Fibroblast of lung (primary cell): ENCODE measurements at regions not wholly inside any gene's neighbourhood (a gene's known extent, or its start where the extent isn't known, plus 50 kb on each side); places are given as distances from the start of the nearest gene placed in this dataset.

Experiments
- DNase-seq, 2 donors: peaks; one replicate each; pipeline versions ENCODE4 v3.0.0 to v3.0.0-alpha.2; 2010; ENCODE audit warnings: low read depth in 2 of 2
- H2AFZ ChIP-seq: 2 replicates; pipeline ENCODE4 v1.5.1; 2012; ENCODE audit warnings: low read length, control low read depth, inconsistent platforms
- H3K27ac ChIP-seq: 2 replicates; pipeline ENCODE4 v1.5.1; 2011; ENCODE audit warnings: low read length, control low read depth; ENCODE audit not compliant: insufficient read depth
- H3K27me3 ChIP-seq: 2 replicates; pipeline ENCODE4 v1.5.1; 2011; ENCODE audit warnings: mild to moderate bottlenecking, low read length; ENCODE audit not compliant: control insufficient read depth, insufficient read depth
- H3K36me3 ChIP-seq: 2 replicates; pipeline ENCODE4 v1.5.1; 2011; ENCODE audit warnings: low read length; ENCODE audit not compliant: control insufficient read depth, insufficient read depth
- H3K4me1 ChIP-seq: 2 replicates; pipeline ENCODE4 v1.5.1; 2011; ENCODE audit warnings: low read length; ENCODE audit not compliant: control insufficient read depth, insufficient read depth; ENCODE audit errors: extremely low read depth
- H3K4me2 ChIP-seq: 2 replicates; pipeline ENCODE4 v1.5.1; 2011; ENCODE audit warnings: low read length, control low read depth; ENCODE audit not compliant: insufficient read depth; ENCODE audit errors: extremely low read depth
- H3K4me3 ChIP-seq, 4 experiments: fragments of 200-600 bp in 1 of 4; sonication (generic) in 1 of 4; replicated peaks in 1 of 4; 2 replicates each; pipeline ENCODE4 v1.5.1; 2011 to 2016; ENCODE audit warnings: low read length in 4 of 4, low read depth in 3 of 4, mild to moderate bottlenecking in 3 of 4, control low read depth in 2 of 4, inconsistent platforms in 1 of 4, mixed read lengths in 1 of 4; ENCODE audit not compliant: insufficient read depth in 1 of 4; ENCODE audit errors: control extremely low read depth in 1 of 4
- H3K79me2 ChIP-seq: 2 replicates; pipeline ENCODE4 v1.5.1; 2012; ENCODE audit warnings: mild to moderate bottlenecking, low read length, inconsistent platforms; ENCODE audit not compliant: control insufficient read depth, insufficient read depth
- H3K9ac ChIP-seq: 2 replicates; pipeline ENCODE4 v1.5.1; 2011; ENCODE audit warnings: mild to moderate bottlenecking, low read length, control low read depth; ENCODE audit not compliant: insufficient read depth
- H3K9me3 ChIP-seq: 2 replicates; pipeline ENCODE4 v1.5.1; 2012; ENCODE audit warnings: low read depth, low read length; ENCODE audit not compliant: control insufficient read depth, insufficient read depth
- H4K20me1 ChIP-seq: 2 replicates; pipeline ENCODE4 v1.5.1; 2011; ENCODE audit warnings: low read length; ENCODE audit not compliant: control insufficient read depth, insufficient read depth; ENCODE audit errors: extremely low read depth
- EZH2 ChIP-seq: IDR thresholded peaks from 2 replicates; pipeline ENCODE4 v1.5.1; 2012; ENCODE audit warnings: low read length, control low read depth, mild to moderate bottlenecking; ENCODE audit errors: missing control alignments
- TF ChIP-seq, protein P1 (sequence below), 2 donors: IDR thresholded peaks in 1 of 2; conservative IDR thresholded peaks in 1 of 2; 1 replicate in 1 of 2; 2 replicates in 1 of 2; pipeline ENCODE4 v1.5.1; 2011 to 2012; ENCODE audit warnings: low read length in 2 of 2, control low read depth in 1 of 2, inconsistent platforms in 1 of 2, low read depth in 1 of 2, mild to moderate bottlenecking in 1 of 2

DNA sequence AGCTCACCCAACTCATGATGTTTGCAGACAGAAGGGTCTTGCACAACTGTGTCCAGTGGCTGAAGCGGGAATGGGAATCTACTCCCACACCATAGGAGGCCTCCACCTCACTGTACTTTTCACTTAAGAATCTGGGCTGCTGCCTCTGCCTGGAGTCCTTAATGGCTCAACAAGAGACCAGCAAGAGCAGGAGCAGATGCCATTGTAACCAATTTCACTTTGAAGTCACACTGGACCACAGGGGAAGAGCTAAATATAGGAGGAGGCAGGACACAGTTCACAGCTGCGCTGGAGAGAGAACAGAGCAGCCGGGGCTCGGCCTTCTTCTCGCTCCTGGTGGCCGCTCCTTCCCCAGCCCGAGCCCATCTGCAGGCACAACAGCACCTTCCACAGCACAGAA, 120.4 kb downstream of the SIPA1L2 start:
- H3K9ac ChIP-seq = no peak overlapping the region
- no peak overlapping the region for H3K4me2 ChIP-seq
- TF ChIP-seq, protein P1, sequence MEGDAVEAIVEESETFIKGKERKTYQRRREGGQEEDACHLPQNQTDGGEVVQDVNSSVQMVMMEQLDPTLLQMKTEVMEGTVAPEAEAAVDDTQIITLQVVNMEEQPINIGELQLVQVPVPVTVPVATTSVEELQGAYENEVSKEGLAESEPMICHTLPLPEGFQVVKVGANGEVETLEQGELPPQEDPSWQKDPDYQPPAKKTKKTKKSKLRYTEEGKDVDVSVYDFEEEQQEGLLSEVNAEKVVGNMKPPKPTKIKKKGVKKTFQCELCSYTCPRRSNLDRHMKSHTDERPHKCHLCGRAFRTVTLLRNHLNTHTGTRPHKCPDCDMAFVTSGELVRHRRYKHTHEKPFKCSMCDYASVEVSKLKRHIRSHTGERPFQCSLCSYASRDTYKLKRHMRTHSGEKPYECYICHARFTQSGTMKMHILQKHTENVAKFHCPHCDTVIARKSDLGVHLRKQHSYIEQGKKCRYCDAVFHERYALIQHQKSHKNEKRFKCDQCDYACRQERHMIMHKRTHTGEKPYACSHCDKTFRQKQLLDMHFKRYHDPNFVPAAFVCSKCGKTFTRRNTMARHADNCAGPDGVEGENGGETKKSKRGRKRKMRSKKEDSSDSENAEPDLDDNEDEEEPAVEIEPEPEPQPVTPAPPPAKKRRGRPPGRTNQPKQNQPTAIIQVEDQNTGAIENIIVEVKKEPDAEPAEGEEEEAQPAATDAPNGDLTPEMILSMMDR (conservative IDR thresholded peaks at IDR 0.05 in 1 of 2, IDR thresholded peaks at IDR 0.05 in 1 of 2; ENCODE audit: low read depth in 1 of 2, low read length in 2 of 2) = no peak
- TF ChIP-seq EZH2 = no peak
- H3K27ac ChIP-seq = no peak overlapping the region
- peak; percentile 19 to 40 for DNase-seq
- H3K4me1 ChIP-seq = no peaks in the 10 kb centered on the region
- no peaks in the 10 kb centered on the region for H3K9me3 ChIP-seq
- no peak overlapping the region for H3K4me3 ChIP-seq
- no peaks in the 10 kb centered on the region for H3K27me3 ChIP-seq
- no peaks in the 10 kb centered on the region for H4K20me1 ChIP-seq
- no peaks in the 10 kb centered on the region for H3K79me2 ChIP-seq
- no peak overlapping the region for H2AFZ ChIP-seq
- H3K36me3 ChIP-seq = no peaks in the 10 kb centered on the region

DNA sequence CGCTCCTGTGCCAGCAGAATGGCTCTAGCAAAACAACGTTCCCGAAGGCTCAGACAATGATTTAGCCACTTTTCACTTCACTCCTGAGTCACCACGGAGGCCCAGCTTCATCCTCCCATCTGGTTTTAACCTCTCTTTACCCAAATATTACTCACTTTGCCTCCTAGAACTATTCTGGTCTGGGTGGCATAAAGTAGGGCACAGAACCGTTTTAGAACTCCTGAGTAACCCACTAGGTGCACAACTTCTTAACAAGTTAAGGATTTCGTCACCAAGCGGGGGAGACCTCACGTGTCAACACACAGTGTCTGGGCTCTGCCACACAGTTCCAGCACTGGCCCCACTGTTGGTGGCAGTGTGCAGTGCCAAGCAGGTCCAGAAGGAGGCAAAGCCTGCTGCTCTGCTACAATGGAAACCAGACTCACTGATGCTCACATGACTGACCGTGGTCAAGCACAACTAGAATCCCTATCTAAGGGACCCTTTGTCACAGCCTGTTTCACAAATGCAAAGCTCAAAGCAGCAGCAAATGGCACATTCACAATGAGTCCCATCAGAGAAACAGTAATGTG, 121.7 kb downstream of the SIPA1L2 start:
- H3K27me3 ChIP-seq = no peaks in the 10 kb centered on the region
- H3K27ac ChIP-seq = no peak overlapping the region
- H3K9me3 ChIP-seq = no peaks in the 10 kb centered on the region
- H3K4me1 ChIP-seq = no peaks in the 10 kb centered on the region
- no peak overlapping the region for H3K4me2 ChIP-seq
- no peaks in the 10 kb centered on the region for H3K36me3 ChIP-seq
- no peaks in the 10 kb centered on the region for H4K20me1 ChIP-seq
- H3K4me3 ChIP-seq = no peak overlapping the region
- no peak overlapping the region for H2AFZ ChIP-seq
- DNase-seq = peak in 1 of 2 donors; percentile 56
- no peaks in the 10 kb centered on the region for H3K79me2 ChIP-seq
- no peak overlapping the region for H3K9ac ChIP-seq
- TF ChIP-seq, protein P1 (conservative IDR thresholded peaks at IDR 0.05 in 1 of 2, IDR thresholded peaks at IDR 0.05 in 1 of 2; ENCODE audit: low read depth in 1 of 2, low read length in 2 of 2) = no peak
- TF ChIP-seq EZH2 = no peak

DNA sequence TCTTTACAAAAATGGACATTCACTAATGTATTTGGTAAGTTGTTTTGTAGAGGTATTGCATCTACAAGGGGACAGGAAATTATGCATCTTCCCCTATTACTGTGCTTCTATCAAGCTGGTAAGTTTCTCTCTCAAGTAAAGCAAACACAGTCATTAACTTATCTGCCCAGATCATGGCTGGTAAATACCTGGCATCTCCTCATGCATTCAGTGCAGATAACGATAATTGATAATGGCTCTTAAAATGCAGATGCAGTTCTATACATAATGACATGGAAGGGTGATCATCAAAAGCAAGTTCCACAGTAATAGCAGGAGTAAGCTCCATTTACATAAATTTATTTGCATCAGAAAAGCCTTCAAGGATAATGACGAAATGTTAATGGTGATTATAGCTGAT, 122.4 kb downstream of the SIPA1L2 start:
- H3K4me3 ChIP-seq = no peak overlapping the region

More for the DNA sequence above, 122.4 kb downstream of the SIPA1L2 start:
- DNase-seq = no peak
- TF ChIP-seq, protein P1 (conservative IDR thresholded peaks at IDR 0.05 in 1 of 2, IDR thresholded peaks at IDR 0.05 in 1 of 2; ENCODE audit: low read depth in 1 of 2, low read length in 2 of 2) = no peak
- TF ChIP-seq EZH2 = no peak
- Histone ChIP-seq H3K4me2 (no peak overlapping the region), H3K4me1 (no peaks in the 10 kb centered on the region), H4K20me1 (no peaks in the 10 kb centered on the region), H3K9me3 (no peaks in the 10 kb centered on the region), H3K79me2 (no peaks in the 10 kb centered on the region), H3K27me3 (no peaks in the 10 kb centered on the region), H3K9ac (no peak overlapping the region), H3K27ac (no peak overlapping the region), H2AFZ (no peak overlapping the region), H3K36me3 (no peaks in the 10 kb centered on the region)
